Testis (tissue), 2 donors: ENCODE measurements at regions not wholly inside any gene's neighbourhood (a gene's known extent, or its start where the extent isn't known, plus 50 kb on each side); places are given as distances from the start of the nearest gene placed in this dataset.

Source experiments
- DNase-seq: peaks from one replicate; pipeline ENCODE4 v3.0.0-alpha.2; 2019
- H3K27ac ChIP-seq, 2 donors: fragments of 200-600 bp; sonication (generic); one replicate each; pipeline ENCODE4 v1.5.1; 2019
- H3K27me3 ChIP-seq: fragments of 200-600 bp; sonication (generic); one replicate; pipeline ENCODE4 v1.5.1; 2019
- H3K36me3 ChIP-seq: fragments of 200-600 bp; sonication (generic); one replicate; pipeline ENCODE4 v1.5.1; 2017; ENCODE audit warnings: low read depth; ENCODE audit errors: missing control alignments
- H3K4me1 ChIP-seq: fragments of 200-600 bp; sonication (generic); one replicate; pipeline ENCODE4 v1.5.1; 2019
- H3K4me3 ChIP-seq, 2 donors: fragments of 200-600 bp; sonication (generic); one replicate each; pipeline ENCODE4 v1.5.1; 2017 to 2019
- H3K9me3 ChIP-seq: fragments of 200-600 bp; sonication (generic); one replicate; pipeline ENCODE4 v1.5.1; 2017
- CTCF ChIP-seq, 3 experiments: fragments of 450-650 bp in 2 of 3; fragments of 200-600 bp in 1 of 3; sonication (generic) in 1 of 3; IDR thresholded peaks; one replicate each; pipeline ENCODE4 v1.5.1; 2016 to 2019; ENCODE audit warnings: antibody characterized with exemption in 3 of 3, mild to moderate bottlenecking in 2 of 3, moderate library complexity in 1 of 3
- POLR2A ChIP-seq: fragments of 450-650 bp; IDR thresholded peaks from one replicate; pipeline ENCODE4 v1.6.1; 2017; ENCODE audit warnings: antibody characterized with exemption, mild to moderate bottlenecking, moderate library complexity
- WGBS, 2 donors: methylation state at CpG; one replicate each; pipeline ENCODE4 v1.1.5; 2018; 5-methylcytosine and 5-hydroxymethylcytosine counted together
- intact Hi-C: fragments of 100-400 bp; cut with DNase I; formaldehyde crosslinking; loops from one replicate; pipeline ENCODE4 v1.15.1; 2023; ENCODE audit warnings: low total_unique reads

- Histone ChIP-seq H3K36me3 (no peaks in the 10 kb centered on the region), H3K4me3 (no peak overlapping the region), H3K4me1 (no peaks in the 10 kb centered on the region), H3K27me3 (no peaks in the 10 kb centered on the region), H3K9me3 (no peaks in the 10 kb centered on the region), H3K27ac (no peak overlapping the region)
- no peak for TF ChIP-seq CTCF (IDR thresholded peaks at IDR 0.05)
- TF ChIP-seq POLR2A = no peak
- 78 to 83% methylated on average over 7 to 19 of the region's 19 CpGs for WGBS, 2 donors
- intact Hi-C loops = no loop called here
- no peak for DNase-seq
Measured at GRCh38 chr19:27911122-27911898, 1301.6 kb downstream of the UQCRFS1 start.

GRCh38 chr19:27909861-27910260, 1303.1 kb downstream of the UQCRFS1 start:
- peaks cover 10% of the 10 kb centered on the region for H3K4me1 ChIP-seq
- peak overlapping the region; percentile 37 to 52 for H3K4me3 ChIP-seq
- DNase-seq = peak; percentile 32
- intact Hi-C loops = no loop called here
- no peak for TF ChIP-seq CTCF (IDR thresholded peaks at IDR 0.05)
- no peak for TF ChIP-seq POLR2A
- H3K27ac ChIP-seq = no peak overlapping the region
- H3K9me3 ChIP-seq = no peaks in the 10 kb centered on the region
- no peaks in the 10 kb centered on the region for H3K27me3 ChIP-seq
- no peaks in the 10 kb centered on the region for H3K36me3 ChIP-seq
- 76 to 77% methylated on average over 23 to 29 of the region's 29 CpGs for WGBS, 2 donors

- 56 to 88% methylated on average over 24 to 40 of the region's 40 CpGs for WGBS, 2 donors
- peaks cover 13% of the 10 kb centered on the region for H3K4me1 ChIP-seq
- intact Hi-C loops = no loop called here
- no peaks in the 10 kb centered on the region for H3K36me3 ChIP-seq
- no peaks in the 10 kb centered on the region for H3K9me3 ChIP-seq
- no peak for TF ChIP-seq POLR2A
- TF ChIP-seq CTCF (IDR thresholded peaks at IDR 0.05) = no peak
- H3K27ac ChIP-seq = no peak overlapping the region
- DNase-seq = no peak
- H3K27me3 ChIP-seq = no peaks in the 10 kb centered on the region
- H3K4me3 ChIP-seq = peak overlapping the region; percentile 37 to 52
Measured at GRCh38 chr19:27909185-27909840, 1303.6 kb downstream of the UQCRFS1 start.

- WGBS, 2 donors = 57 to 71% methylated on average over 4 of the region's 4 CpGs
- peak overlapping the region; percentile 50 to 80 for H3K27ac ChIP-seq
- no peaks in the 10 kb centered on the region for H3K36me3 ChIP-seq
- intact Hi-C loops = no loop called here
- H3K27me3 ChIP-seq = no peaks in the 10 kb centered on the region
- no peaks in the 10 kb centered on the region for H3K9me3 ChIP-seq
- DNase-seq = peak; percentile 67
- peaks cover 13% of the 10 kb centered on the region for H3K4me1 ChIP-seq
- H3K4me3 ChIP-seq = no peak overlapping the region
- no peak for TF ChIP-seq CTCF (IDR thresholded peaks at IDR 0.05)
- TF ChIP-seq POLR2A = no peak
Measured at GRCh38 chr19:27906081-27906480, 1306.9 kb downstream of the UQCRFS1 start.
